Activated CD8-positive, alpha-beta memory T cell treated with anti-CD3 and anti-CD28 coated beads, Interleukin-2, amount 50 U/mL, for 24 hours (primary cell): ENCODE measurements at regions not wholly inside any gene's neighbourhood (a gene's known extent, or its start where the extent isn't known, plus 50 kb on each side); places are given as distances from the start of the nearest gene placed in this dataset.

Experiments
- DNase-seq: peaks from one replicate; pipeline ENCODE4 v3.0.0-alpha.2; 2020; ENCODE audit errors: extremely low read depth

- no peak for DNase-seq
Observed at GRCh38 chr10:6648894-6649720, 69.0 kb upstream of the PRKCQ start.

- DNase-seq, result peak; percentile 43
Observed at GRCh38 chr10:6647811-6648526, 67.9 kb upstream of the PRKCQ start.

- DNase-seq, result no peak
Observed at GRCh38 chr10:6643962-6644361, 63.9 kb upstream of the PRKCQ start.

GRCh38 chr10:6642876-6643275 lies 62.8 kb upstream of the PRKCQ start:
- no peak for DNase-seq

GRCh38 chr10:6640433-6641040 lies 60.5 kb upstream of the PRKCQ start:
- DNase-seq, result no peak

- no peak for DNase-seq
Observed at GRCh38 chr10:6637053-6637452, 57.0 kb upstream of the PRKCQ start.

GRCh38 chr10:6635784-6636183 lies 55.7 kb upstream of the PRKCQ start:
- DNase-seq, result no peak
